ENCODE measurements at regions not wholly inside any gene's neighbourhood (a gene's known extent, or its start where the extent isn't known, plus 50 kb on each side); places are given as distances from the start of the nearest gene placed in this dataset.

- TF ChIP-seq POLR2AphosphoS5 (IDR thresholded peaks at IDR 0.05) (no peak), CTCF (IDR thresholded peaks at IDR 0.05) (no peak), EP300 (IDR thresholded peaks at IDR 0.05) (no peak), POLR2A (IDR thresholded peaks at IDR 0.05) (no peak)
- H3K36me3 ChIP-seq, result no peaks in the 10 kb centered on the region
- H3K27me3 ChIP-seq, result no peaks in the 10 kb centered on the region
- no peak overlapping the region for H3K27ac ChIP-seq
- 67% methylated on average over 2 of the region's 2 CpGs for WGBS
- H3K4me1 ChIP-seq, result no peaks in the 10 kb centered on the region
- H3K4me3 ChIP-seq, result no peak overlapping the region
- H3K9me3 ChIP-seq, result peaks cover 4% of the 10 kb centered on the region
- DNase-seq (ENCODE audit: low spot score in 2 of 2), result no peak
Observed at GRCh38 chr3:5841599-5841998, 654.1 kb downstream of the EDEM1 start.

GRCh38 chr3:5846261-5846660 is 658.8 kb downstream of the EDEM1 start:
- 74% methylated on average over 1 of the region's 1 CpG for WGBS

GRCh38 chr3:5861151-5861550 is 673.6 kb downstream of the EDEM1 start:
- no peak overlapping the region for H3K27ac ChIP-seq
- no peaks in the 10 kb centered on the region for H3K4me1 ChIP-seq
- no peaks in the 10 kb centered on the region for H3K27me3 ChIP-seq
- H3K36me3 ChIP-seq, result no peaks in the 10 kb centered on the region
- WGBS, result 58% methylated on average over 3 of the region's 3 CpGs
- TF ChIP-seq POLR2AphosphoS5 (IDR thresholded peaks at IDR 0.05) (no peak), CTCF (IDR thresholded peaks at IDR 0.05) (no peak), EP300 (IDR thresholded peaks at IDR 0.05) (no peak), POLR2A (IDR thresholded peaks at IDR 0.05) (no peak)
- no peak for DNase-seq (ENCODE audit: low spot score in 2 of 2)
- no peak overlapping the region for H3K4me3 ChIP-seq
- H3K9me3 ChIP-seq, result no peaks in the 10 kb centered on the region

More at GRCh38 chr3:5846261-5846660, 658.8 kb downstream of the EDEM1 start:
- no peaks in the 10 kb centered on the region for H3K27me3 ChIP-seq
- no peak for DNase-seq (ENCODE audit: low spot score in 2 of 2)
- no peaks in the 10 kb centered on the region for H3K9me3 ChIP-seq
- no peaks in the 10 kb centered on the region for H3K36me3 ChIP-seq
- no peaks in the 10 kb centered on the region for H3K4me1 ChIP-seq
- H3K27ac ChIP-seq, result no peak overlapping the region
- no peak overlapping the region for H3K4me3 ChIP-seq
- TF ChIP-seq EP300 (IDR thresholded peaks at IDR 0.05), result no peak
- TF ChIP-seq CTCF (IDR thresholded peaks at IDR 0.05), result no peak
- no peak for TF ChIP-seq POLR2A (IDR thresholded peaks at IDR 0.05)
- TF ChIP-seq POLR2AphosphoS5 (IDR thresholded peaks at IDR 0.05), result no peak

GRCh38 chr3:5874931-5875341 is 687.4 kb downstream of the EDEM1 start:
- Histone ChIP-seq H3K27me3 (no peaks in the 10 kb centered on the region), H3K36me3 (no peaks in the 10 kb centered on the region), H3K9me3 (no peaks in the 10 kb centered on the region), H3K27ac (no peak overlapping the region), H3K4me1 (no peaks in the 10 kb centered on the region), H3K4me3 (no peak overlapping the region)
- WGBS, result 14% methylated on average over 2 of the region's 2 CpGs
- TF ChIP-seq CTCF (IDR thresholded peaks at IDR 0.05), result no peak
- TF ChIP-seq EP300 (IDR thresholded peaks at IDR 0.05), result no peak
- no peak for TF ChIP-seq POLR2A (IDR thresholded peaks at IDR 0.05)
- TF ChIP-seq POLR2AphosphoS5 (IDR thresholded peaks at IDR 0.05), result no peak
- no peak for DNase-seq (ENCODE audit: low spot score in 2 of 2)

GRCh38 chr3:5888851-5889250 is 701.3 kb downstream of the EDEM1 start:
- no peaks in the 10 kb centered on the region for H3K4me1 ChIP-seq
- H3K9me3 ChIP-seq, result no peaks in the 10 kb centered on the region
- no peak overlapping the region for H3K4me3 ChIP-seq
- H3K36me3 ChIP-seq, result no peaks in the 10 kb centered on the region
- DNase-seq (ENCODE audit: low spot score in 2 of 2), result no peak
- no peaks in the 10 kb centered on the region for H3K27me3 ChIP-seq
- H3K27ac ChIP-seq, result no peak overlapping the region
- 71% methylated on average over 3 of the region's 3 CpGs for WGBS
- TF ChIP-seq POLR2A (IDR thresholded peaks at IDR 0.05), result no peak
- TF ChIP-seq EP300 (IDR thresholded peaks at IDR 0.05), result no peak
- no peak for TF ChIP-seq POLR2AphosphoS5 (IDR thresholded peaks at IDR 0.05)
- no peak for TF ChIP-seq CTCF (IDR thresholded peaks at IDR 0.05)
